NCI-H1048 (cell line): ENCODE measurements at regions not wholly inside any gene's neighbourhood (a gene's known extent, or its start where the extent isn't known, plus 50 kb on each side); places are given as distances from the start of the nearest gene placed in this dataset.

Experiments used
- DNase-seq: peaks from one replicate; lab custom pipeline; 2025; lab: John Stamatoyannopoulos, UW

DNA sequence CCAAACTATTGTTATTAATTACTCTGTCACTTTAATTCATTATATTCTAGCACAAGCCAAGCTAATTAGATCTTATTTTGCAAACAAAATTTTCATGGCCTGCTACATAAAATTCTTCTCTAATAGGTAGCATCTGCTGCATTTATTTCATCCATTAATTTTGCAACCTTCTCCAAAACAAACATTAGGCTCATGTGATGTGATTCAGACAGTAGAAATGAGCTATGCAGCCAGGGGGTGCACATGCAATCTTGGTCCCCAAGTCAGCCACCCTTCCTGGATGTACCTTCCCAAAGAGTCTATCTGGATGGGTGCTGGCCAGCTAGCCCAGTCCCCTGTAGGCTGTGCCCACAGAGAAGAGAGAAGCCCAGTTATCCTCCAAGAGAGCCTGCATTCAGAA lies 242.1 kb upstream of the OSR1 start:
- DNase-seq, result no peak

DNA sequence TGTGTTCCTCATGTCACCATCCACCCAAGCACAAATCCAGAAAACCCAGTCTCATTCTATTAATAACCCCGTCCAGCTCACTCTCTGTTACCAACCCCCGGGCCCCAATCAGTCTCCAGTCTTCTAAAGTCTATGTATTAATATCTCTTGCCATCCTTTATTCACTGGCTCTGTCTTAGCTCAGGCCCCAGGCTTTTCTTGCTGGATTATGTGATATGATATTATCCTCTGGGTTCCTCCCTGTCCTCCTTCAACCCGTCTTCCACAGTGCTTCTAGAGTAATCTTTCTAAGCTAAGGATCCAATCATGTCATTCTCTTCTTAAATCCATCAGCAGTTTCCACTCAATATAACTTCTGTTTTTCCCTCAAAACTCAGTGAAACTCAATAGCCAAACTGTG lies 240.5 kb upstream of the OSR1 start:
- DNase-seq, result no peak

- DNase-seq, result no peak
Observed at GRCh38 chr2:19592197-19592596, 233.8 kb upstream of the OSR1 start.

- no peak for DNase-seq
Observed at GRCh38 chr2:19589791-19590190, 231.4 kb upstream of the OSR1 start.

DNA sequence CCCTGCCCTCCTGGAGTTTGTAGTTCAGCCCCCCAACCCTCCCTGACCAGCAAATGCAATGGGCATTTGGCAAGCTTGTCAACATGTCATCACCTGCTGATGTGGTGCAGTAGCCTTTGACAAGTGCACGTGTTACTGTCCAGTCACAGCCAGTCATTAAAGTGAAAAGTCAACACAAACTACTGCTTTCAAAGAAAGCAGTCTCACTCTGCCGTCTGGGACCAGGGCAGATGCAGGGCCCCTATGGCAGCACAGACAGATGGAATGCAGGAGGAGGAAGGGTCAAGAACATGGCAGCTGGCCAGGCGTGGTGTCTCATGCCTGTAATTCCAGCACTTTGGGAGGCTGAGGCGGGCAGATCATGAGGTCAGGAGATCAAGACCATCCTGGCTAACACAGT lies 222.4 kb upstream of the OSR1 start:
- no peak for DNase-seq

DNA sequence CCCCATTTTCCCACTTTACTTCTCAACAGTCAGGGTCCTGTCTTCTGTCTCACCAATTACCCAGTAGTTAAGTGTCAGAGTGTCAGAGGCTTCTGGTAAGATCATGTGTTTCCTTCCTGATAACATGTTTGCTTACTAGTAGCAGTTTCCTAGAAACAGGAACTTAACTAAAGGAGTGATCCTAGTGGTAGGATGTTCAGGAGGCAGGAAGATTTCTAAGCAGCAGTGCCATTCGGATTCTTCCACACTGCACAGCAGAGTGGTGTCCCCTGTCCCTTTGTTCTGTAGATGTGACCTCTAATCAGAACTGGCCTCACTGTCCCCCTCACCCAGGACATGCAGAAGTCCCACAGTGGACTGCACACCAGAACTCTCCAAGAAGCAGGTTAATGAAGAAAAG lies 221.8 kb upstream of the OSR1 start:
- DNase-seq, result no peak

DNA sequence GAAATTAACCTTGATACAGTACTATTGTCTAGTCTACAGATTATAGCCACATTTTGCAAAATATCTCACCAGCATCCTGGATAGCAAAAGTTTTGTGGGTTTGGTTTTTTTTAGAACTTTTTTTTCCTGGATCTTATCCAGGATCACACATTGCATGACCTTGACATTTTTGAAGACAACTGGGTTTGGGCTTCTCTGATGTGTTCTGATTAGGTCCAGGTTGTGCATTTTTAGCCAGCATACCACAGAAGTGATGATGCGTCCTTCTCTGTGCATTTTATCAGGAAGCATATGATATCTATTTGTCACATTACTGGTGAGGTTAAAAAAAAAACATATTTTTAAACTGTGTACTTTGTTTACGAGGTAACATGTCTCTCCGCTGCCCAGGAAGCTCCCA lies 221.0 kb upstream of the OSR1 start:
- DNase-seq, result no peak

DNA sequence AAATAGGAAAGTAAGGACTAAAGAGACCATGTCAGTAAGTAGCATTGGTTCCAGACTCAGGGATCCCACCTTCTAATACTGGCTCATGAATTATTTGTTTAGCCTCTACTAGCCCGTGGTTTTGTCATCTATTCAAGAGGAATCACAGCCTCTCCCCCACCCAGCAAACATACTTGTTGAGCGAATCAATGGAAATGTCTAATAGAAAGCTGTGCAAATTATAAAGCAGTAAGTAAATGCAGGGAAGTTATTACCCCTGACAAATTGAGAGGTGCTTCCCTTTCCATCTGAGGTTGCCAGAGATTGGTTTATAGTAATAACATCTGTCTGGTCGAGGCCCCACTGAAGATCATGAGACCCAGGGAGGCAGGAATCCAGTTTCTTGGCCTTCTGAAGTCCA lies 219.3 kb upstream of the OSR1 start:
- no peak for DNase-seq

GRCh38 chr2:19576411-19576810 lies 218.0 kb upstream of the OSR1 start:
- DNase-seq, result no peak

DNA sequence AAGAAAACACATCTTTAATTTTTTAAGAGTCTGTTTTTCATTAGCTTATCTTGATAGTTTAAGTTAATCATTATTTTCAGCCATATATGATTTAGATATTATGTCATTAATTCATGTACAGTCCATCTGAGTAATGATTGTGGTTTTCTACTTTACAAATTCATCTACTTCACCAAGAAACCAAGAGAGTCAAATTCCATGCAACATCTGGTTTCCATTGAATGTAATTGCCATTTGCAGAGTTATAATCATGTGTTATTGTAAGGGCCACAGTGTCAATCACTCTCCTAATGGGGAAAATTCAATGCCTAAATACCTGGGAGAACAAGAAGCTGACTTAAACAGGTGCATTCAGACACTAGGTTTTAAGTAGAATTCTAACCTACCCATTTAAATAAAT lies 217.2 kb upstream of the OSR1 start:
- no peak for DNase-seq

GRCh38 chr2:19574778-19575260 lies 216.4 kb upstream of the OSR1 start:
- no peak for DNase-seq

DNA sequence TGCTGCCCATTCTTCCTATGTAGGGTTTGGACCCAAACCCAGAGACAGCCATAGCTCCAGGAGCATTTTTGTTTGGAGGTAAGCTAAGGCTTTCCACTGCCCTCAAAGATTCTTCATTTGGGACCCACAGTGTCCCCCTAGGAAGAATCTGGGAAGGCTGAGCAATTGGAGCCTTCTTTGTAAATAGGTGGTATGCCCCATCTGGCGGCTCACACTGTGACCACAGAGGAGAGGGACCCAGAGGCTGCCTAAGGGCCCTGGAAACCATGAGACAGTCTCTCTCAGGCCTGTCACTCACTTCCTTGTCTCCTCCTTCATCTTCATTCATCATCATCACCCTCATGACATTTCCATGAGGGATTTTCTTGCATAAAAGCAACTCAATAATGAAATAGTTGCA lies 215.4 kb upstream of the OSR1 start:
- DNase-seq, result no peak

DNA sequence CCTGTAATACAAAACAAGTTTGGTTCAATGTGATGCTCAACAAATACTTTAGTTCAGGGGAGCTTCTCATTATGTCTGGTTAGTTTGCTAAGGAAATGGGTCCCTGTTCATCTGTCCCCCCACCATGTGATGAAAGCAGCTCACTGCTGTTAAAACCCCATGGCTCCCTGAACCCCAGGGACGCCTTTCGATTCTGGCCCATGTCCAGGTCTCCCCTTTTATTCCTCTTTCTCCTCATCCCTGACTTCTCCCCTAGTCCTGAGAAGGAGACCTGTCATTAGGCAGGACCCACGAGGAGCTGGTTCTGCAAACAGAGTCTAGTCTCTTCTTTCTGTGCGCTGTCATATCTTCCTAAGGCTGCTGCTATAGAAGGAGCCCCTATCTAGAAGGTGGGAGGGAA lies 213.3 kb upstream of the OSR1 start:
- DNase-seq, result no peak

DNA sequence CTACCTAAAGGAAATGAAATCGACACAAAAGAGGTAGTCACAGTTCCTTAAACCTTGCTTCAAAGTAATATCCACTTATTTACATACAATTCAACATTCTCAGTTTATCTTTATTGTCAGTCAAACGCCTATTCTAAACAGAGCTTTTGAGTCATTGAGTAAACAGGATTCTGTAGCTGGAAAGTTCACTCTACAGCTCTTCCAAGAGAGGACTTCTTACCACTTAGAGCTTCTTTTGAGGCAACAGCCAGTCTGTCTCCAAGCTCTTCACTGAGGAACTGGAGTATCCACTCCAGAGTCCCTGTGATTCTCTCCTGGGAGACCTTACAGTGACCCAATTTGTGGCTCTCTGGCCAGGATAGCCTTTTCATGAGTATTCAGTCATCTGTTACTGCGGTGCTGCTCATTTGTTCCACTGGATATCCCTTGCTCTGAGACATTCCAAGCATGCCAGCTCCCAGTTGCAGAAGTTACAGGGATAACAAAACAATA lies 210.9 kb upstream of the OSR1 start:
- no peak for DNase-seq

DNA sequence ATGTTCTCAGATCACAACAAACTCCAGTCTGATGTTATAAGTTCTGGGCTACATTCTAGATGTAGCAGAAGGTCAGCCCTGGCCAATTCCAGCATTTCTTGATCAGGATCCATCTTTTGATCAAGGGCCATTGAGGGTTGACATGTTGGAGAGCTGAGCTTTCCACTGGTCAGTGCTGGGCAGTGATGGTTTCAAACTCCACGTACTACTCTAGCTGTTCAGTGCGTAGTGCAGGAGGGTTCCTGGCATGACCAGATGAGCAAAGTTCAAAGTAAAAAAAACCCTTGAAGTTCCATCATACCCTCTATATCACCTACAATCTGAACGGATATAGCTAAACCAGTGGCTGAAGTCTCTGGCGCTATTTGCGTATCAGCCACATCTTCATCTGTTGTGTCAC lies 210.4 kb upstream of the OSR1 start:
- no peak for DNase-seq

DNA sequence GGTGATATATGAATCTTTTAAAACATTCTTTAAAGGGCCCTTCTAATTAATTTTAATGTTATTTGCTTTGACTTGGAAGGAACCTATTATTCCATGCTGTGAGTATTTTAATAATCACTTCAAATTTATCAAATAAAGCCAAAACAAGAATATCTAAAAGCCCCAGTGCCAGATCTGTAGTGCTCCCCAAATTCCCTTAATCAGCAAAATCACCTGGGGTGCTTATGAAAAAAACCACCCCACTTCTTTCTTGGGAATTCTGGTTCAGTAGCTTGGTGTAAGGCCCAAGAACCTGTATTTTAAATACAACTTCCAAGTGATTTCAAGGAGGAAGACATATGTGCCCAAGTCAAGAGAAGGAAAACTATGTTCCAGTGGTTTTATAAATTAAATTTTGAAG lies 202.4 kb upstream of the OSR1 start:
- no peak for DNase-seq

- DNase-seq, result no peak
Observed at GRCh38 chr2:19559596-19560240, 201.3 kb upstream of the OSR1 start.

DNA sequence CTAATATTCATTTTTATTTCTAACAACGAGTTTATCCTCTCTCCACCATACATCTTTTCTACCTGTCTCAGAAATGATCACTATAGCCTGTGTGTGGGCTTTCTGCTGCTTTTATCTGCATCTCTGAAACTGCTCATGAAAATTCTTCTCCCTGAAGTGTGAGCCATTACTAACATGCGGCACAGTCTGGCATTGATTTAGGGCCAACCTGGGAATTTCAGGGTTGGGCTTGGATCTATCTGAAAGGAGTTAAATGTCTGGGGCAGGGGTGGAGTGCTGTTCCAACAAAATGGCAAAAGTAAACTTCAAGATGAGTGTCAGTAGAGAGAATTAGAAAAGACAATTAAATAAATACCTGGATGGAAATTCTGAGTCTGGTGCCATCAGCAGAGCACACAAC lies 198.2 kb upstream of the OSR1 start:
- DNase-seq, result no peak

DNA sequence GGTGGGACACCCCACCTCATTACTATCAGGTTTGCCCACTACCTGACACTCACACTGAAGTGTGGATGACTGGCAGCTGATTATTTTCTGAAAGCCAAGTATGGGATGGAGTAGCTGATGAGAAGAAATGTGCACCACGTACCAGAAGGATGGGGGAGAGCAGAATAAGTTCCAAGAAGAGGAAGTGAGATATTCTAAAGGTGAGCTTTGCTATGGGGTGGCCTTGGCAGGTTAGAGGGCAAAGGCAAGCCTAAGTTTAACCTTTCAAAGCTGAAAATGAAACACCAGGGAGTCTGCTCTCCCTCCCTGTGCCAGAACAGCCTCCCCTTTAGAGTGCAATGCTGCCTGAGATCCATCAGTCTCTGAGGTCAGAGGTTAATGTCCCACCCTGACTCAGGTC lies 196.1 kb upstream of the OSR1 start:
- no peak for DNase-seq

- no peak for DNase-seq
Observed at GRCh38 chr2:19552270-19552669, 193.8 kb upstream of the OSR1 start.

DNA sequence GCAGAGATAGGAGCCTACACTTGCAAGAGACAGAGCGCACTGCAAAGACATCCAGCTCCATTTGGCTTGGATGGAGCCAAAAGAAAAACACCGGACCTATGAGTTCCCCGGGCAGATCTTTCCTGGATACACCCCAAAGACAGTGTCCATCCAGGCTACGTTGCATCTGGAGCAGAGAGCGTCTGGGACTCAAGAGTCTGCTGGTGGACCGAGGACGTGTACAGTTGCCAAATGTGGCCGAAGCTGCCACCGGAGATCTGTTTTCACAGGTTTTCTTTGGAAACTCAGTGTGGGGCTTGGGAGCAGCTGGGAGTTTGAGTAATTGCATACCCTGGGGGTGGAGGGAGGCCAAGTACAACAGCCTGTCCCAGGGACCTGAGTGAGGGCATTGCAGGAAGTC lies 192.3 kb upstream of the OSR1 start:
- no peak for DNase-seq

GRCh38 chr2:19549821-19550220 lies 191.4 kb upstream of the OSR1 start:
- no peak for DNase-seq

GRCh38 chr2:19548116-19548515 lies 189.7 kb upstream of the OSR1 start:
- DNase-seq, result no peak

GRCh38 chr2:19547321-19547720 lies 188.9 kb upstream of the OSR1 start:
- DNase-seq, result no peak

- no peak for DNase-seq
Observed at GRCh38 chr2:19545507-19545906, 187.1 kb upstream of the OSR1 start.
